ENCODE measurements at regions not wholly inside any gene's neighbourhood (a gene's known extent, or its start where the extent isn't known, plus 50 kb on each side); places are given as distances from the start of the nearest gene placed in this dataset.
"Not testable (repeated sequence)": the region's sequence is repeated elsewhere in the genome, so short reads cannot be mapped to it uniquely, and the experiment has no call there.

DNA sequence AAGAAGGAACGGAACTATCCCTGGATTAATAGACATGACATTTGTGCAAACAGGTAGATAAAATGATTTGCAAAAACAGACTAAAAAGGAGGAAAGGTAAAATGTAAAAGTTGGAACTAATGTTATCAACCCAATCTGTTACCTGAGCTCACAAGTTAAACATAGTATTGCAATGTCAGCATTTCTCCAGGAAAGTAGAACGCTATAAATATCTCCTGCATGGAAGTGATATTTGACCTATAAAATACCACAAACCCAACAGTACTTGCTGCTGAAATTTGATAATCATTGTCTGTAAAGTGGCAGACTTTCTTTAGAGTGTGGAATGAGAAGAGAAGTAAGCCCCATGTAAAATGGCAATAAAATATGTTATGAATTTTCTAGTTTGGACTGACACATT lies 1435.7 kb downstream of the LRFN5 start:
- no peak for DNase-seq (ENCODE audit: low spot score)

GRCh38 chr14:43041976-43042375 lies 1435.3 kb downstream of the LRFN5 start:
- DNase-seq (ENCODE audit: low spot score) = no peak

- no peak for DNase-seq (ENCODE audit: low spot score)
Measured at GRCh38 chr14:43041207-43041606, 1434.5 kb downstream of the LRFN5 start.

GRCh38 chr14:43039881-43040280 lies 1433.2 kb downstream of the LRFN5 start:
- no peak for DNase-seq (ENCODE audit: low spot score)

GRCh38 chr14:43031598-43031997 lies 1424.9 kb downstream of the LRFN5 start:
- no peak for DNase-seq (ENCODE audit: low spot score)

DNA sequence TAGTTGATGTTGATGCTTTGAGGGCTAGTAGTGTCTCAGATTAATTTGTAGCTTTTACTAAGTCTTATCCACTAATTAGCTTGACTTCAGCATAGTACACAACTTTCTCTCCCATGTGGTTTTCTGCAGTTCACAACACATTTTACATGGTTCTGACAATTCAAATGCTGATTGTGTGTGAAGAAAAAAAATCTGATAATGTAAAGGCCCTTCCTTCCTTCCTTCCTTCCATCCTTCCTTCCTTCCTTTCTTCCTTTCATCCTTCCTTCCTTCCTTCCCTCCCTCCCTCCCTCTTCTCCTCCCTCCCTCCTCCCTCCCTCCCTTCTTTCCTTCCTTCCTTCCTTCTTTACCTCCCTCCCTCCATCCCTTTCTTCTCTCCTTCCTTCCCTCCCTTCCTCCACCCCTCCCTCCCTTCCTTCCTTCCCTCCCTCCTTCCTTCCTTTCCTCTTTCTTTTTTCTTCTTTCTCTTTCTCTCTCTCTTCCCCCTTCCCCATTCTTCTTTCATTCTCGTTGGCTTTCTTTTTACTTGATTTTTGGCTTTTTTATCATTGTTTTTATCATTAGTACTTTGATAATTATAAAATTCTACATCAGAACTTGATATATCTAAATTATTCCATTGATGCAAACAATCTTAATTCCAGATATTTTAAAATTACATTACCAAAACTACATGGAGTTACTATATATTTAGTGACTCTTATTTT lies 1415.6 kb downstream of the LRFN5 start:
- DNase-seq (ENCODE audit: low spot score) = no peak

DNA sequence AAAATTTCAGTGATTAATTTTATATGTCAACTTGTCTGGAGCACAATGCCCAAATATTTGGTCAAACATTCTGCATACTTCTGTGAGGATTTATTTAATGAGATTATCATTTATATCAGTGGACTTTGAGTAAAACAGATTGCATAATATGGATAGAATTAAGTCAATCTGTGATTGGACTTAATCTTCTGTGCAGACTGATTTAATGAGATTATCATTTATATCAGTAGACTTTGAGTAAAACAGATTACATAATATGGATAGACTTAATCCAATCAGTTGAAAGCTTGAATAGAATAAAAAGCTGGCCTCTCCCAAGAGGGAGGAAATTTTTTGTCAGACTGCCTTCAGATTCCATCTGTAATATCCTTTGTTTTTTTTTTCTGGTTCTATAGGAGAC lies 1413.2 kb downstream of the LRFN5 start:
- DNase-seq (ENCODE audit: low spot score) = no peak

DNA sequence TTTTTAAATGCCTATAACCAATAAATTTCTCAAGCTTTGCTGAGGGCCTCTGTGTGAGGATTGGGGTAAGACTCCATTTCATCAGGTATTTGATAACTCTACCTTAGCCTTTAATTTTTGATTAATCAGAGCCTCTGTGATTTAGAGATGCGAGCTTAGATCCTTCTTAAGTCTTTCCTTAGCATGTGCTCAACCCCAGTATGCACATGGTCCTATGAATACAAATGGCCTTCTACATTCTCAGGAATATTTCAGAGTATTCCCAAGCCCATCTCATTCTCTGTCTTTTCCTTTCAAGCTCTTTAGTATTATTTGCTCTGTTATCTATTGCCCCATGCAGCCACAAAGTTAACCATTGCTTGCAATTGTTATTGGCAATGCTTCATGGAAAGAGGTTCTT lies 1407.7 kb downstream of the LRFN5 start:
- DNase-seq (ENCODE audit: low spot score) = no peak

GRCh38 chr14:43012817-43013216 lies 1406.1 kb downstream of the LRFN5 start:
- DNase-seq (ENCODE audit: low spot score) = no peak

GRCh38 chr14:43005807-43006206 lies 1399.1 kb downstream of the LRFN5 start:
- DNase-seq (ENCODE audit: low spot score) = no peak

DNA sequence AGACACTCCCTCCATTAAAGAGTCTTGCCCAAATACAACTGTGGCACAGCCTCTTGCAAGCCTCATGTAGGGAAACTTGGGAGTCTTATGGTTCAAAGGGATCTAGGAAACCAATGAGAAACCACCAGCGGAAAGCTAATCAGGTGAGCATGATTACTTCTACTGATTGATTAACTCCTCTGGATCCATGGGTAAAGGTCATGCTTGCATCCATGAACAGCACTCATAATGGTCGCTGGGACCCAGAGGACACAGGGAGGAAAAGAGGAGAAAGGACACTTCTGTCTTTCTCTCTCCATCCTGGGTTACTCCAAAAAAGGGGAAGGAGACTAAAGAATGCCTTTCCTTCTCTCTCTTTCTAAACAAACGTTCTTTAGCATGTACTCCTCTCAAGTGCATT lies 1397.2 kb downstream of the LRFN5 start:
- no peak for DNase-seq (ENCODE audit: low spot score)

GRCh38 chr14:43001731-43002130 lies 1395.1 kb downstream of the LRFN5 start:
- DNase-seq (ENCODE audit: low spot score) = no peak

GRCh38 chr14:42994051-42994736 lies 1387.5 kb downstream of the LRFN5 start:
- no peak for DNase-seq (ENCODE audit: low spot score)

GRCh38 chr14:42992930-42993329 lies 1386.3 kb downstream of the LRFN5 start:
- DNase-seq (ENCODE audit: low spot score) = no peak

DNA sequence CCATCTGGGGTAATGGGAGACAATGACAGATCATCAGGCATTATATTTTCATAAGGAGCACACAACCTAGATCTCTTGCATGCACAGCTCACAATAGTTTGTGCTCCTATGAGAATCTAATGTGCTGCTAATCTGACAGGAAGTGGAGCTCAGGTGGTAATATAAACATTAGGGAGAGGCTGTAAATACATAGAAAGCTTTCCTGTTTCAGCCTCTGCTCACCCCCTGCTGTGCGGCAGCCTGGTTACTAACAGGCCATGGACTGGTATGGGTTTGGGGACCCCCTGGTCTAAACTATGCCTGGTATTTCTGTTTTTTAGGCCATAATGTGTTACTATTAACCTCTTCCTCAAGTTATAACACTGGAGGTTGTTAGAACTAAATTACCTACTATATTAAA lies 1373.7 kb downstream of the LRFN5 start:
- DNase-seq (ENCODE audit: low spot score) = no peak

GRCh38 chr14:42973171-42973570 lies 1366.5 kb downstream of the LRFN5 start:
- not testable (repeated sequence) for DNase-seq (ENCODE audit: low spot score)

GRCh38 chr14:42965512-42965911 lies 1358.8 kb downstream of the LRFN5 start:
- no peak for DNase-seq (ENCODE audit: low spot score)

DNA sequence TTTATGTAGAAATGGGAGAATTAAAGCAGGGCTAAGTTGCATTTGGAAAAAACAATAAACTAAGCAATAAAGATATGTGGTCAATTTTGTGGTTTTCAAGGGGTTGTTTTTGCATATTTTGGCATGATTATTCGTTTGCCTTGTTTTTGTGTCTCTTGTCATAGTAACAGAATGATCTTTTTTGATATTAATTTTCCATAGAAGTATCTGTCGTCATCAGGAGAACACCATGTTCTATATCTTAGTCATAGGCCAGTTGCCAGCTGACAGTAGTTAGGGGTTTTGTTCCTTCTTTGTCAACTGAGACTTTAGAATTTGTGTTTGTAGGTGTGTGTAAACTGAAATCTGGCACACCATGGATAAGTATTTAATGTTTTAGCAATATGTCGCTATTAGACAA lies 1354.8 kb downstream of the LRFN5 start:
- no peak for DNase-seq (ENCODE audit: low spot score)

- no peak for DNase-seq (ENCODE audit: low spot score)
Measured at GRCh38 chr14:42950363-42950762, 1343.7 kb downstream of the LRFN5 start.

DNA sequence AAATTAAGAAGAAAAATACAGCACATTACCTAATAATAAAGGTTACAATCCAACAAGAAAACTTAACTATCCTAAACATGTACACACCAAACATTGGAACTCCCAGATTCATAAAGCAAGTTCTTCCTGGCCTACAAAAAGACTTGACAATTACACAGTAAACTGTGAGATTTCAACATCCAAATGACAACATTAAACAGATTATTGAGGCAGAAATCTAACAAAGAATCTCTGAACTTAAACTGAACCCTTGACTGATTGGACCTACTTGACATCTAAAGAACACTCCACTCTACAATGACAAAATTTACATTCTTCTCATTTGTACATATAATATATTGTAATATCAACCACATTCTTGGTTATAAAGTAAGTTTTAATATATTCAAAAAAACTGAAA lies 1341.3 kb downstream of the LRFN5 start:
- no peak for DNase-seq (ENCODE audit: low spot score)

DNA sequence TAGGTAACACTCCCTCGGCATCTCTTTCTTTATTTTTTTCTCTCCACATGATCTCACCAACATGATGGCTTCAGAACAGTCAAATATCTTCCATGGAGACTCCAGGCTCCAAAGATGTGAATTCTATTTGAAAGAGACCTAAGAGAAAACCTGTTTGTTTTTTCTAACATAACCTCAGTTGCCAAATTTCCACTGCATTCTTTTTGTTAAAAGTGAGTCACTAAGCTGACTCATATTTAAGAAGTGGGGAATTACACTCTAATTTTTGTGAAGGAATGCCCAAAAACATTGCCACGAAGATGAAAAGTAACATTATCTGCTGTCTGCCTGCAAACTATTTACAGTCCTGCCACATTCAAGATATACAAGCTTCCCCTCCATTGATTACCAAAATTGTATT lies 1337.6 kb downstream of the LRFN5 start:
- no peak for DNase-seq (ENCODE audit: low spot score)

DNA sequence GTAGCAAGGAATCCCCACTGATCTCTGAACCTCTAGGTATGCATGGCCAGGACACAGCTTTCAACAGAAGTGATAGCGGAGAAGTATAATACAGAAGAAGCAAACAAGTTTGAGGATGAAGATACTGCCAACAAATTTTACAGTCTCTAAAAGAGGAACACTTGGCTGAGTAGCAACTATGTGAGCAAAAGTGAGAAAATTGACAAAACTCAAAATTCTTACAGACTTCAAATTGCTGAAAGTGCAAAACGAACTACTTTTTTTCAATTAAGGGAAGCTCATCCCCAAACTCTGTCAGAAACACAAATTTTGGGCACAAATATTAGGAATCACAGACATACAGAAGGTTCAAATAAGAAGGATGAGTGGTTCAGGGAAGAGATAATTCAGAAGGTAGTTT lies 1324.6 kb downstream of the LRFN5 start:
- no peak for DNase-seq (ENCODE audit: low spot score)

GRCh38 chr14:42929806-42930480 lies 1323.3 kb downstream of the LRFN5 start:
- DNase-seq (ENCODE audit: low spot score) = no peak

Measured in HuH-7 (cell line).